NCI-H774 (cell line): ENCODE measurements at regions not wholly inside any gene's neighbourhood (a gene's known extent, or its start where the extent isn't known, plus 50 kb on each side); places are given as distances from the start of the nearest gene placed in this dataset.
"Not testable (repeated sequence)": the region's sequence is repeated elsewhere in the genome, so short reads cannot be mapped to it uniquely, and the experiment has no call there.

Experiments
- DNase-seq: peaks from one replicate; lab custom pipeline; 2025; lab: John Stamatoyannopoulos, UW

DNA sequence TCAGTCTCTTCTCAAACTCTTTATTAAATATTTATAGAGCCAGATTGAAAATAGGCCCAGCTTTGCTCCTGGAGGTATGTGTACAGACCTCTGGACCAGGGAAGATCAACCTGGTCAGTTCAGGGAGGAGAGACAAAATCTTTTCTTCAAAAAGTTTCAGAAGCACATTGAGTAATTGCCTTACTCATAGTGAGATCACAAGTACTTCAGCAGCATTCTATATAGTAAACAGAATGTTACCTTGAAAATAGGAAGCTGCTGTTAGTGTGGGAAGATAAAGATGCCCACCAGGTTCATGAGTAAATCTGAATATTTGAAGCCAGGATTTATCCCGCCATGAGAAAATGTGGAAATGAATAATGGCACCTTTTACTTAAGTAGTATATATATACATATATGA lies 665.9 kb upstream of the CITED2 start:
- DNase-seq = no peak

GRCh38 chr6:140039364-140039763 lies 664.9 kb upstream of the CITED2 start:
- no peak for DNase-seq

DNA sequence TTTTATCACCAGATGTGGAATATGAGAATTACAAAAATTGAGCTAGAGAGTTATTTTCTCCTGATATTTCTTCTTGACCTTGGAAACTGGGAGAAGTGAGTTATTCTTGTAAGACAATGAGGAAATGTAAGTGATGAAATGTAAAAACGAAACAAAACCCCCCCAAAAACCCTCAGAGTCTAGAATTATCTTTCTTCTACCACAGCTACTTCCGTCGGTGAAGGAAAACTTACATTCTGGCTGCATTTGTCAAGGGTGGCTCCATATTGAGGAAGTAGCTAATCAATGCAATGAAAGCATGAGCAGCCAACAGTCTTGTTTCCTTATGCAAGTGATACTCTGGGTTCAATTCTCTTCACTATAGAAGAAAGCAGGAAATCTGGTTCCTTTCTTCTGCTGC lies 661.7 kb upstream of the CITED2 start:
- no peak for DNase-seq

GRCh38 chr6:140032189-140032588 lies 657.7 kb upstream of the CITED2 start:
- DNase-seq = no peak

- DNase-seq = no peak
These were observed 655.1 kb upstream of the CITED2 start for GRCh38 chr6:140029551-140029950.

GRCh38 chr6:140027219-140027618 lies 652.8 kb upstream of the CITED2 start:
- DNase-seq = no peak

DNA sequence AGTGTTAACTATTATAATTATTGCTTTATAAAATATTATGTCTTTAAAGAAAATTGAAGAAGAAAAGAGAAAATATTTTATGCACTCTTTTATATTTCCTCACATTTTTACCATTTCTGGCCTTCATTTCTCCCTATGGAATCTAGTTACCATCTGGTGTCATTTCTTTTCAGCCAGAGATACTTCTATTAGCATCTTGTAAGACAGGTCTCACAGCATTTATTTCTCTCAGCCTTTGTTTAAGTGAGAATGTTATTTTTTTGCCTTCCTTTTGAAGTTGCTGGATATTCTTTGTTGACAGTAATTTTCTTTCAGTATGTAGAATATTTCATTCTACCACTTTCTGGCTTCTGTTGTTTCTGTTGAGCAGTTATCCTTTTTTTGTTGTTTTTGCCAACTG lies 652.1 kb upstream of the CITED2 start:
- DNase-seq = no peak

DNA sequence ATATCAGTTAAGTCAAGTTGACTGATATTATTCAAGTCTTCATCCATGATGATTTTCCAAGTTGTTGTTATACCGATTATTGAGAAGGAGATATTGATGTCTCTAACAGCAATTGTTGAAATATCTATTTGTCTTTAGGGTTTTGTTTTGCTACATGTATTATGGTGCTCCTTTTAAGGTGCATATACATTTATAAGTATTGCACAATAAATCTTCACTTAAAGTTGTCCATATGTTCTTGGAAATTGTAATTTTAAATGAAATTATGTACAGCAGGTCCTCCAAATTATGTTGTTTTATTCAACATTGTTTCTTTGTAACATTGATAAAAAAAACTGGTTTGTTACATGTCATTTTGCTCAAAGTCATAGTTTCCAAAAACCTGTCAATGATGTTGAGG lies 650.7 kb upstream of the CITED2 start:
- DNase-seq = no peak

DNA sequence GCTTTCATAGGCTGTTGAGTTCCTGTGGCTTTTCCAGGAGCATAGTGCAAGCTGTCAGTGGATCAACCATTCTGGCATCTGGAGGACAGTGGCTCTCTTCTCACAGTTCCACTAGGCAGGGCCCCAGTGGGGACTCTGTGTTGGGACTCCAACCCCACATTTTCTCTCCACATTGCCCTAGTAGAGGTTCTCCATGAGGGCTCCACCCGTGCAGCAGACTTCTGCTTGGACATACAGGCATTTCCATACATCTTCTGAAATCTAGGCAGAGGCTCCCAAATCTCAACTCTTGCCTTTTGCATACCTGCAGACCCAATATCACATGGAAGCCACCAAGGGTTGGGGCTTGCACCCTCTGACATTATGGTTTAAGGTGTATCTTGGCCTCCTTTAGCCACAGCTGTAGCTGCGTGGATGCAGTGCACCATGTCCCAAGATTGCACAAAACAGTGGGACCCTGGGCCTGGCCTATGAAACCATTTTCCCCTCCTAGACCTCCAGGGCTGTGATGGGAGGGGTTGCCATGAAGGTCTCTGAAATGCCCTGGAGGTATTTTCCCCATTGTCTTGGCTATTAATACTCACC lies 645.9 kb upstream of the CITED2 start:
- DNase-seq = no peak

GRCh38 chr6:140018588-140018987 lies 644.1 kb upstream of the CITED2 start:
- no peak for DNase-seq

DNA sequence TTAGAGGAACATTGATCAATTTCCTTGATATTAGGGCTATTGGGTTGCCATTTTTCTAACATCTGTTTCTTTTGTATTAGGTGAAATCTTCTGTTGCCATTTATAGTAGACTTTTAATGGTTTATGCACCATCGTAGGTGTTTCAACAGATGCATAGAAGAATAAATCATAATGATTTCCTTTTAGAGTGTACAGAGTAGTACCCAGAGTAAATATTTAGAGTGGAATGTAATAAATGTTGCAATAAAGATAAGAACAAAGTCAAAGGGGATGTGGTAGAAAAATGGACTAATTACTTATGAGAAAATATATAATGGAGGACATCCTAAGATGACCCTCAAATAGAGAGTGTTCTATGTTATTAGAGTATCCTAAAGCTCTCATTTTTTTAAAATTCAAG lies 643.0 kb upstream of the CITED2 start:
- DNase-seq = no peak

- no peak for DNase-seq
These were observed 637.7 kb upstream of the CITED2 start for GRCh38 chr6:140012150-140012549.

- no peak for DNase-seq
These were observed 637.1 kb upstream of the CITED2 start for GRCh38 chr6:140011537-140011936.

DNA sequence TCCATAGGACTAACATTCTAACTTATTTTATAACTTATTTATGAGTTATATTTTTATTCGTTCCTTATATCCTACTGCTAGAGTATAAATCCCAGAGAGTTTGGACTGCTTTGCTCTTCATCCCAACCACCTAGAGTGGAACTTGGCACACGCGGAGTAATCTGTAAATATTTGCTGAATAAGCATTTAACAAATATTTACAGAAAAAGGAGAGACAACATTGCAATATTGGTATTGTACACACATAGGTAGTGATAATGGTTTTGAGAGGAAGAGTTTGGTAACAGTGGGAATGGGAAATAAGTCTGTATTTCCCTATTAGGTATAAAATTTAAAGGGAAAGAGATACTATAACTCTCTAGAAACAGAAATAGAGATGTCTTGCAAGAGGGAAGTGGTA lies 634.8 kb upstream of the CITED2 start:
- DNase-seq = no peak

DNA sequence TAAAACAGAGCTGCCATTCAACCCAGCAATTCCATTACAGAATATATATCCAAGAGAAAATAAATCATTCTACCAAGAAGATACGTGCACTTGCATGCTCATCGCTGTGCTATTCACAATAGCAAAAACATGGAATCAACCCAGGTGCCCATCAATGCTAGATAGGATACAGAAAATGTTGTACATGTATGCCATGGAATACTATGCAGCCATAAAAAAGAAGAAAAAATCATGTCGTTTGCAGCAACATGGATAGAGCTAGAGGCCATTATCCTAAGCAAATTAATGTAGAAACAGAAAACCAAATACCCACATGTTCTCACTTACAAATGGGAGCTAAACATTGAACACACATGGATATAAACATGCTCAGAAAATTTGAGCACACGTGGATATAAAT lies 633.1 kb upstream of the CITED2 start:
- DNase-seq = no peak

- DNase-seq = no peak
These were observed 628.8 kb upstream of the CITED2 start for GRCh38 chr6:140003217-140003616.

GRCh38 chr6:140002396-140003022 lies 628.1 kb upstream of the CITED2 start:
- DNase-seq = no peak

DNA sequence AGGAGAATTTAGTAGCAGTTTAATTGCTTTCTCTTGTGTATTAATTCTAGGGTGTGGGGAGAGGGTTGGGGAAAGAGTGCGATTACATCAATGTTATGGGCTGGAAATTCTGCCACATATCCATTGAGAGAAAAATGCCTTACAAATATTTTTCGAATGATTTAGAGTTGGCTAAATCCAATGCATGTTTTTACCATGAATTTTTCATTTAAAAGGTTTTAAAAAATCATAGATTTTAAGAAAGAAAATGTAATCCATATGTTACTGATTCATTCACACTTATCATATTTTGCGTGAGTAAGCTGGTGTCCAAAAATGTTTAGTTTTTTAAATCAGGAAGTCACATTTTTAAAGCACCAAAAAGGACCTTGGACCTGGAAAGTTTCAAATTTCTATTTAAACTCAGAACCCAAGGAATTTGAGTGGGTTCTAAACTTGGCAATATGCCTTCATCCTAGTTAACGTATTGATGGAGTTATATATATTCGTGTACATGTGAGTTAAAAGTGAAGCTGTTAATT lies 627.4 kb upstream of the CITED2 start:
- no peak for DNase-seq

- DNase-seq = no peak
These were observed 626.6 kb upstream of the CITED2 start for GRCh38 chr6:140001005-140001404.

DNA sequence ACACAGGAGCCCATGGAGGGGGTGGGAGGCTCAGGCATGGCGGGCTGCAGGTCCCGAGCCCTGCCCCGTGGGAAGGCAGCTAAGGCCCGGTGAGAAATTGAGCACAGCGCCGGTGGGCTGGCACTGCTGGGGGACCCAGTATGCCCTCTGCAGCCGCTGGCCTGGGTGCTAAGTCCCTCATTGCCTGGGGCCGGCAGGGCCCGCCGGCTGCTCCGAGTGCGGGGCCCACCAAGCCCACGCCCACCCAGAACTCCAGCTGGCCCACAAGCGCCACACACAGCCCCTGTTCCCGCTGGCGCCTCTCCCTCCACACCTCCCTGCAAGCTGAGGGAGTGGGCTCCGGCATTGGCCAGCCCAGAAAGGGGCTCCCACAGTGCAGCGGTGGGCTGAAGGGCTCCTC lies 625.2 kb upstream of the CITED2 start:
- DNase-seq = not testable (repeated sequence)

DNA sequence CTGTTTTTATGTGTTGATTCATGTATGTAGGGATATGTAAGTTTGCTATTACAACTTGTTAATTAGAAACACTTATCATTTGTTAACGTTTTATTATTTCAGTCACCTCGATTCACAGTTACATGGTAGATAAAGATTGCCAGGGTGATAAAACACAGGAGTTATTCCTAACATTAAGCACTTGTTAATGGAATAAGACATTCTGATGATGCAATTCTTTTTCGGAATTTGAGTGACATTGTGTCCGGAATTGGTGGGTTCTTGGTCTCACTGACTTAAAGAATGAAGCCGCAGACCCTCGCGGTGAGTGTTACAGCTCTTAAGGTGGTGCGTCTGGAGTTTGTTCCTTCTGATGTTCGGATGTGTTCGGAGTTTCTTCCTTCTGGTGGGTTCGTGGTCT lies 624.0 kb upstream of the CITED2 start:
- not testable (repeated sequence) for DNase-seq

GRCh38 chr6:139996253-139996834 lies 621.9 kb upstream of the CITED2 start:
- DNase-seq = no peak

DNA sequence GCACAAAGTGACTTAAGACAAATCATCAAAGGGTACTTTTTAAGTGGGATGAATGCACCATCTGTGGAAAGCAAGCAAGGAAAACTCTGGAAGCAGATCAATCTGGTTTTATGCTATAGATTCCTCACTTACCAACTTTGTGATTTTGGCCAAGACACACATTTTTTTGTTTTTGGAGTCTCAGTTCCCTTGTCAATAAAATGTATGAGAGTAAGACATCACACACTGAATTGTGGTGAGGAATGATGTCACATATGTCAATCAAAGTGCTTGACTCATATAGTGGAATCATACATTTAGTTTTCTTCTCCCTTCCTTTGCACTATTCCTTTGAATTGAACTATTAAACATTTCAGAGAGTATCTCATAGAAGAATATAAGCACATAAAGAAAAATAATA lies 620.5 kb upstream of the CITED2 start:
- DNase-seq = no peak
